ENCODE measurements at regions not wholly inside any gene's neighbourhood (a gene's known extent, or its start where the extent isn't known, plus 50 kb on each side); places are given as distances from the start of the nearest gene placed in this dataset.

GRCh38 chr16:59330019-59330670 lies 596.0 kb upstream of the GOT2 start:
- H3K9ac ChIP-seq: no peak overlapping the region
- H3K4me2 ChIP-seq: no peak overlapping the region
- no peaks in the 10 kb centered on the region for H3K79me2 ChIP-seq (ENCODE audit: insufficient read depth)
- H3K27me3 ChIP-seq (ENCODE audit: insufficient read depth): no peaks in the 10 kb centered on the region
- WGBS (ENCODE audit: low lambda C conversion rate): 37% methylated on average over 2 of the region's 2 CpGs
- H3K4me3 ChIP-seq (ENCODE audit: low read depth in 2 of 2, low read length in 1 of 2): no peak overlapping the region
- H3K36me3 ChIP-seq (replicated peaks in 1 of 2; ENCODE audit: control insufficient read depth in 1 of 2, insufficient read depth in 2 of 2, low read length in 1 of 2): no peaks in the 10 kb centered on the region
- H3F3A ChIP-seq (replicated peaks; ENCODE audit: insufficient read depth): no peaks in the 10 kb centered on the region
- H2AFZ ChIP-seq (ENCODE audit: low read depth): no peak overlapping the region
- POLR2A ChIA-PET: no interaction called here
- no peak for DNase-seq
- H3K9me3 ChIP-seq: no peaks in the 10 kb centered on the region
- H3K9me2 ChIP-seq: no peaks in the 10 kb centered on the region
- no peak overlapping the region for H3K27ac ChIP-seq (ENCODE audit: low read depth in 2 of 2, low read length in 1 of 2)
- no peaks in the 10 kb centered on the region for H4K20me1 ChIP-seq (ENCODE audit: insufficient read depth)
- TF ChIP-seq EZH2phosphoT487 (IDR thresholded peaks at IDR 0.05; ENCODE audit: borderline replicate concordance, low read depth) (no peak), EP300 (IDR thresholded peaks at IDR 0.05; ENCODE audit: borderline replicate concordance in 1 of 2, low read depth in 1 of 2, low read length in 1 of 2) (no peak), REST (IDR thresholded peaks at IDR 0.05; ENCODE audit: low read depth, low read length) (no peak), GATA2 (CRISPR knock-in tag; IDR thresholded peaks at IDR 0.05) (no peak), YY1 (IDR thresholded peaks at IDR 0.05; ENCODE audit: low read depth) (no peak), RCOR1 (IDR thresholded peaks at IDR 0.05; ENCODE audit: low read length) (no peak)
- H3K4me1 ChIP-seq (ENCODE audit: control insufficient read depth in 1 of 2, insufficient read depth in 2 of 2, low read depth in 1 of 2, low read length in 1 of 2): no peaks in the 10 kb centered on the region
- CTCF ChIA-PET: no interaction called here

- Histone ChIP-seq H3K4me2 (no peak overlapping the region), H3K79me2 (ENCODE audit: insufficient read depth) (no peaks in the 10 kb centered on the region), H3K27me3 (ENCODE audit: insufficient read depth) (no peaks in the 10 kb centered on the region), H3K27ac (ENCODE audit: low read depth in 2 of 2, low read length in 1 of 2) (no peak overlapping the region), H3K4me1 (ENCODE audit: control insufficient read depth in 1 of 2, insufficient read depth in 2 of 2, low read depth in 1 of 2, low read length in 1 of 2) (no peaks in the 10 kb centered on the region), H3F3A (replicated peaks; ENCODE audit: insufficient read depth) (no peaks in the 10 kb centered on the region), H3K9ac (no peak overlapping the region), H3K4me3 (ENCODE audit: low read depth in 2 of 2, low read length in 1 of 2) (no peak overlapping the region), H2AFZ (ENCODE audit: low read depth) (no peak overlapping the region), H3K36me3 (replicated peaks in 1 of 2; ENCODE audit: control insufficient read depth in 1 of 2, insufficient read depth in 2 of 2, low read length in 1 of 2) (no peaks in the 10 kb centered on the region), H3K9me3 (no peaks in the 10 kb centered on the region), H4K20me1 (ENCODE audit: insufficient read depth) (no peaks in the 10 kb centered on the region), H3K9me2 (no peaks in the 10 kb centered on the region)
- 19% methylated on average over 2 of the region's 2 CpGs for WGBS (ENCODE audit: low lambda C conversion rate)
- TF ChIP-seq ELF1 (IDR thresholded peaks at IDR 0.05) (no peak), GABPA (IDR thresholded peaks at IDR 0.05; ENCODE audit: low read depth) (no peak), FOXM1 (IDR thresholded peaks at IDR 0.05; ENCODE audit: low read depth) (no peak), MAX (IDR thresholded peaks at IDR 0.05; ENCODE audit: low read depth) (no peak)
- CTCF ChIA-PET: interaction anchor here (0.9 kb wide), 1 partner anchor 51 kb away, joined by 3 read pairs; no protein-coding TSS in a partner anchor
- POLR2A ChIA-PET: no interaction called here
- no peak for DNase-seq
These were observed 594.8 kb upstream of the GOT2 start for GRCh38 chr16:59328961-59329360.

Data from SK-N-SH (cell line).